Lower leg skin (tissue), 3 donors: ENCODE measurements at regions not wholly inside any gene's neighbourhood (a gene's known extent, or its start where the extent isn't known, plus 50 kb on each side); places are given as distances from the start of the nearest gene placed in this dataset.

Experiments
- POLR2A ChIP-seq, 2 donors: fragments of 450-650 bp; IDR thresholded peaks; one replicate each; pipeline ENCODE4 v1.6.1; 2016 to 2017; ENCODE audit warnings: antibody characterized with exemption in 2 of 2, mild to moderate bottlenecking in 1 of 2, moderate library complexity in 1 of 2
- TF ChIP-seq, protein P1 (sequence below), 3 donors: fragments of 450-650 bp; IDR thresholded peaks; one replicate each; pipeline ENCODE4 v1.5.1; 2016; ENCODE audit warnings: antibody characterized with exemption in 3 of 3, mild to moderate bottlenecking in 3 of 3, moderate library complexity in 2 of 3

GRCh38 chrX:39275500-39276068 lies 474.3 kb downstream of the MID1IP1 start:
- TF ChIP-seq, protein P1, sequence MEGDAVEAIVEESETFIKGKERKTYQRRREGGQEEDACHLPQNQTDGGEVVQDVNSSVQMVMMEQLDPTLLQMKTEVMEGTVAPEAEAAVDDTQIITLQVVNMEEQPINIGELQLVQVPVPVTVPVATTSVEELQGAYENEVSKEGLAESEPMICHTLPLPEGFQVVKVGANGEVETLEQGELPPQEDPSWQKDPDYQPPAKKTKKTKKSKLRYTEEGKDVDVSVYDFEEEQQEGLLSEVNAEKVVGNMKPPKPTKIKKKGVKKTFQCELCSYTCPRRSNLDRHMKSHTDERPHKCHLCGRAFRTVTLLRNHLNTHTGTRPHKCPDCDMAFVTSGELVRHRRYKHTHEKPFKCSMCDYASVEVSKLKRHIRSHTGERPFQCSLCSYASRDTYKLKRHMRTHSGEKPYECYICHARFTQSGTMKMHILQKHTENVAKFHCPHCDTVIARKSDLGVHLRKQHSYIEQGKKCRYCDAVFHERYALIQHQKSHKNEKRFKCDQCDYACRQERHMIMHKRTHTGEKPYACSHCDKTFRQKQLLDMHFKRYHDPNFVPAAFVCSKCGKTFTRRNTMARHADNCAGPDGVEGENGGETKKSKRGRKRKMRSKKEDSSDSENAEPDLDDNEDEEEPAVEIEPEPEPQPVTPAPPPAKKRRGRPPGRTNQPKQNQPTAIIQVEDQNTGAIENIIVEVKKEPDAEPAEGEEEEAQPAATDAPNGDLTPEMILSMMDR (IDR thresholded peaks at IDR 0.05) = no peak
- TF ChIP-seq POLR2A (IDR thresholded peaks at IDR 0.05) = no peak
